Lung (tissue), 11 donors: ENCODE measurements at regions not wholly inside any gene's neighbourhood (a gene's known extent, or its start where the extent isn't known, plus 50 kb on each side); places are given as distances from the start of the nearest gene placed in this dataset.

Source experiments
- ATAC-seq: fragments of 200-7000 bp; cut with Tn5 transposase; one replicate; pipeline ENCODE4 v1.9.1; 2020; ENCODE audit warnings: moderate number of reproducible peaks; ENCODE audit not compliant: insufficient read depth, low FRiP score
- DNase-seq, 3 donors: peaks; one replicate each; pipeline ENCODE4 v3.0.0-alpha.2; 2013 to 2017
- H3K27ac ChIP-seq, 2 donors: one replicate each; pipeline ENCODE4 v1.5.1; 2013; ENCODE audit warnings: mild to moderate bottlenecking in 2 of 2, moderate library complexity in 2 of 2, control low read depth in 1 of 2, inconsistent platforms in 1 of 2, low read depth in 1 of 2, low read length in 1 of 2
- H3K27me3 ChIP-seq, 3 donors: one replicate each; pipeline ENCODE4 v1.5.1; 2013; ENCODE audit warnings: low read length in 2 of 3; ENCODE audit not compliant: control insufficient read depth in 3 of 3, insufficient read depth in 3 of 3
- H3K36me3 ChIP-seq, 4 donors: one replicate each; pipeline ENCODE4 v1.5.1; 2013; ENCODE audit warnings: low read length in 4 of 4, mild to moderate bottlenecking in 1 of 4, moderate library complexity in 1 of 4; ENCODE audit not compliant: control insufficient read depth in 4 of 4, insufficient read depth in 4 of 4
- H3K4me1 ChIP-seq, 5 donors: one replicate each; pipeline ENCODE4 v1.5.1; 2013; ENCODE audit warnings: low read length in 5 of 5, mild to moderate bottlenecking in 2 of 5, moderate library complexity in 1 of 5; ENCODE audit not compliant: control insufficient read depth in 5 of 5, insufficient read depth in 5 of 5
- H3K4me3 ChIP-seq: one replicate; pipeline ENCODE4 v1.5.1; 2013; ENCODE audit warnings: mild to moderate bottlenecking, control low read depth, moderate library complexity
- H3K9ac ChIP-seq, 2 donors: one replicate each; pipeline ENCODE4 v1.5.1; 2013; ENCODE audit warnings: low read length in 2 of 2, control low read depth in 1 of 2; ENCODE audit not compliant: insufficient read depth in 1 of 2
- H3K9me3 ChIP-seq, 4 donors: one replicate each; pipeline ENCODE4 v1.5.1; 2013; ENCODE audit warnings: low read length in 3 of 4, mild to moderate bottlenecking in 1 of 4, moderate library complexity in 1 of 4; ENCODE audit not compliant: control insufficient read depth in 4 of 4, insufficient read depth in 3 of 4
- whole genome bisulfite sequencing, 2 donors: extraction: QIAGEN DNeasy Blood & Tissue Kit; methylation state at CpG; one replicate each; pipeline ENCODE4 v1.1.7; 2013; 5-methylcytosine and 5-hydroxymethylcytosine counted together
- TF ChIP-seq, protein P1 (sequence below): IDR thresholded peaks from 2 replicates; pipeline ENCODE4 v1.5.1; 2012; ENCODE audit warnings: mild to moderate bottlenecking; ENCODE audit errors: control extremely low read depth, extremely low read depth
- donor health status: control.
- donor health status: control.
- donor health status: Bipolar disorder and iron deficiency.
- donor health status: healthy.
- donor health status: DM: yes; HTN: yes; CAD: no.

- DNase-seq (no peak), ATAC-seq (no peak)
- Histone ChIP-seq H3K27me3 (no peaks in the 10 kb centered on the region), H3K9ac (no peak overlapping the region), H3K27ac (no peak overlapping the region), H3K4me1 (no peaks in the 10 kb centered on the region), H3K4me3 (no peak overlapping the region), H3K9me3 (no peaks in the 10 kb centered on the region), H3K36me3 (no peaks in the 10 kb centered on the region)
- TF ChIP-seq, protein P1, sequence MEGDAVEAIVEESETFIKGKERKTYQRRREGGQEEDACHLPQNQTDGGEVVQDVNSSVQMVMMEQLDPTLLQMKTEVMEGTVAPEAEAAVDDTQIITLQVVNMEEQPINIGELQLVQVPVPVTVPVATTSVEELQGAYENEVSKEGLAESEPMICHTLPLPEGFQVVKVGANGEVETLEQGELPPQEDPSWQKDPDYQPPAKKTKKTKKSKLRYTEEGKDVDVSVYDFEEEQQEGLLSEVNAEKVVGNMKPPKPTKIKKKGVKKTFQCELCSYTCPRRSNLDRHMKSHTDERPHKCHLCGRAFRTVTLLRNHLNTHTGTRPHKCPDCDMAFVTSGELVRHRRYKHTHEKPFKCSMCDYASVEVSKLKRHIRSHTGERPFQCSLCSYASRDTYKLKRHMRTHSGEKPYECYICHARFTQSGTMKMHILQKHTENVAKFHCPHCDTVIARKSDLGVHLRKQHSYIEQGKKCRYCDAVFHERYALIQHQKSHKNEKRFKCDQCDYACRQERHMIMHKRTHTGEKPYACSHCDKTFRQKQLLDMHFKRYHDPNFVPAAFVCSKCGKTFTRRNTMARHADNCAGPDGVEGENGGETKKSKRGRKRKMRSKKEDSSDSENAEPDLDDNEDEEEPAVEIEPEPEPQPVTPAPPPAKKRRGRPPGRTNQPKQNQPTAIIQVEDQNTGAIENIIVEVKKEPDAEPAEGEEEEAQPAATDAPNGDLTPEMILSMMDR = no peak
- 84 to 94% methylated on average over 3 of the region's 3 CpGs for WGBS, 2 donors
Observed at GRCh38 chr4:124307143-124307542, 405.4 kb downstream of the ANKRD50 start.

DNA sequence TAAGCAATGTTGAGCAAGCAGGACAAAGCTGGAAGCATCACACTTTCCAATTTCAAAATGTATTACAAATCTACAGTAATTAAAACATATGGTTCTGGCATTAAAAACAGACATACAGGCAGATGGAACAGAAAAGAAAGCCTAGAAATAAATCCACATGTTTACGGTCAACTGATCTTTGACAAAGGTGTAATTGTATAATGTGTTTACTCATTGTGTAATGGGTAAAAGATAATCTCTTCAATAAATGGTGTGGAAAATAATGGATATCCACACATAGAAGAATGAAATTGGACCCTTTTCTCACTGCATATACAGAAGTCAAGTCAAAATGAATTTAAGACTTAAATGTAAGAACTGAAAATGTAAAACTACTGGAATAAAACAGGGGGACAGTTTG is 394.2 kb downstream of the ANKRD50 start:
- H3K4me3 ChIP-seq = no peak overlapping the region
- peaks cover 0 to 9% (median 0%) of the 10 kb centered on the region in 5 donors for H3K4me1 ChIP-seq
- H3K36me3 ChIP-seq = no peaks in the 10 kb centered on the region
- WGBS, 2 donors = 86 to 90% methylated on average over 1 of the region's 1 CpG
- TF ChIP-seq, protein P1 = no peak
- H3K9me3 ChIP-seq = no peaks in the 10 kb centered on the region
- DNase-seq (no peak), ATAC-seq (no peak)
- H3K27ac ChIP-seq = no peak overlapping the region
- no peak overlapping the region for H3K9ac ChIP-seq
- H3K27me3 ChIP-seq = no peaks in the 10 kb centered on the region

- 81 to 83% methylated on average over 3 of the region's 3 CpGs for WGBS, 2 donors
- H3K9me3 ChIP-seq = no peaks in the 10 kb centered on the region
- no peak overlapping the region for H3K9ac ChIP-seq
- ATAC-seq = no peak
- H3K27ac ChIP-seq = no peak overlapping the region
- H3K27me3 ChIP-seq = no peaks in the 10 kb centered on the region
- no peak overlapping the region for H3K4me3 ChIP-seq
- H3K4me1 ChIP-seq = peaks cover 0 to 11% (median 0%) of the 10 kb centered on the region in 5 donors
- peak in 1 of 3 donors; percentile 41 for DNase-seq
- no peaks in the 10 kb centered on the region for H3K36me3 ChIP-seq
- TF ChIP-seq, protein P1 = no peak
Observed at GRCh38 chr4:124321364-124321763, 391.2 kb downstream of the ANKRD50 start.

- peaks cover 0 to 11% (median 0%) of the 10 kb centered on the region in 5 donors for H3K4me1 ChIP-seq
- H3K27me3 ChIP-seq = no peaks in the 10 kb centered on the region
- H3K9me3 ChIP-seq = no peaks in the 10 kb centered on the region
- TF ChIP-seq, protein P1 = peak; percentile 43
- no peak overlapping the region for H3K27ac ChIP-seq
- no peak overlapping the region for H3K4me3 ChIP-seq
- DNase-seq (peak in 2 of 3 donors; percentile 83 to 85), ATAC-seq (no peak)
- no peaks in the 10 kb centered on the region for H3K36me3 ChIP-seq
- 45 to 49% methylated on average over 8 of the region's 8 CpGs for WGBS, 2 donors
- H3K9ac ChIP-seq = peak overlapping the region in 1 of 2 donors; percentile 8
Observed at GRCh38 chr4:124322234-124323065, 390.1 kb downstream of the ANKRD50 start.
